ENCODE measurements at regions not wholly inside any gene's neighbourhood (a gene's known extent, or its start where the extent isn't known, plus 50 kb on each side); places are given as distances from the start of the nearest gene placed in this dataset.
"Not testable (repeated sequence)": the region's sequence is repeated elsewhere in the genome, so short reads cannot be mapped to it uniquely, and the experiment has no call there.

GRCh38 chr2:20130160-20130560 is 78.7 kb upstream of the LAPTM4A start:
- DNase-seq: no peak

GRCh38 chr2:20129331-20130159 is 78.1 kb upstream of the LAPTM4A start:
- DNase-seq: no peak

GRCh38 chr2:20128506-20129330 is 77.3 kb upstream of the LAPTM4A start:
- DNase-seq: no peak

- DNase-seq: no peak
Observed at GRCh38 chr2:20126469-20126868, 75.0 kb upstream of the LAPTM4A start.

- DNase-seq: no peak
Observed at GRCh38 chr2:20126040-20126439, 74.6 kb upstream of the LAPTM4A start.

- no peak for DNase-seq
Observed at GRCh38 chr2:20125616-20126015, 74.2 kb upstream of the LAPTM4A start.

- no peak for DNase-seq
Observed at GRCh38 chr2:20125164-20125563, 73.7 kb upstream of the LAPTM4A start.

- DNase-seq: no peak
Observed at GRCh38 chr2:20123871-20124594, 72.6 kb upstream of the LAPTM4A start.

- DNase-seq: no peak
Observed at GRCh38 chr2:20122864-20123263, 71.4 kb upstream of the LAPTM4A start.

GRCh38 chr2:20120569-20121416 is 69.4 kb upstream of the LAPTM4A start:
- DNase-seq: no peak

- DNase-seq: no peak
Observed at GRCh38 chr2:20118051-20118450, 66.6 kb upstream of the LAPTM4A start.

GRCh38 chr2:20115902-20116301 is 64.5 kb upstream of the LAPTM4A start:
- DNase-seq: no peak

GRCh38 chr2:20115374-20115773 is 63.9 kb upstream of the LAPTM4A start:
- DNase-seq: no peak

GRCh38 chr2:20113986-20114938 is 62.8 kb upstream of the LAPTM4A start:
- no peak for DNase-seq

GRCh38 chr2:20113004-20113796 is 61.8 kb upstream of the LAPTM4A start:
- DNase-seq: no peak

- DNase-seq: not testable (repeated sequence)
Observed at GRCh38 chr2:20112361-20112760, 60.9 kb upstream of the LAPTM4A start.

- no peak for DNase-seq
Observed at GRCh38 chr2:20111311-20112131, 60.1 kb upstream of the LAPTM4A start.

- no peak for DNase-seq
Observed at GRCh38 chr2:20110876-20111275, 59.4 kb upstream of the LAPTM4A start.

- DNase-seq: no peak
Observed at GRCh38 chr2:20110383-20110782, 59.0 kb upstream of the LAPTM4A start.

Data from activated CD4-positive, alpha-beta T cell treated with anti-CD3 and anti-CD28 coated beads for 48 hours (primary cell).